Epithelial cell of prostate (primary cell): ENCODE measurements at regions not wholly inside any gene's neighbourhood (a gene's known extent, or its start where the extent isn't known, plus 50 kb on each side); places are given as distances from the start of the nearest gene placed in this dataset.

ENCODE experiments used
- DNase-seq: peaks from one replicate; pipeline ENCODE4 v3.0.0-alpha.2; 2011; ENCODE audit warnings: low read depth, low spot score
- H3K27ac ChIP-seq: fragments of 450-650 bp; 2 replicates; pipeline ENCODE4 v1.5.1; 2017; ENCODE audit warnings: mild to moderate bottlenecking

DNA sequence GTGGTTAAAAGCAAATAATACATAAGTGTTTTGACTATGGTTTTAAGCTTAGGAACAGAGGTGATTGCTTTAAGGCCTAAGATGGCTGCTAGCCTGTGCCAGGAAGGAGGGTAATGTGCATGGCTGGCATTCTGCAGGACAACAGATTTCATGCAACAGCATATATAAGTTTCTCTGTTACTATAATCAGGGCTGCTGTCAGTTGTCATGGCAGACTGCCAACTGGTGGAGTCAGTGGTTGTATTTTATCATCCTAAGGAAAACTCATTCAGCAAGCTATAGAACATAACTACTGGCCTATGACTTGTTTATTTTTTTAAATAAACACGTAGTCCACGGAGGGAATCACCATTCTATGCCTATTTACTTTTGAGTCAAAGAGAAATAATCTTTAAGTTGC lies 77.7 kb upstream of the DCAF8L1 start:
- H3K27ac ChIP-seq, result no peak overlapping the region
- DNase-seq, result no peak

DNA sequence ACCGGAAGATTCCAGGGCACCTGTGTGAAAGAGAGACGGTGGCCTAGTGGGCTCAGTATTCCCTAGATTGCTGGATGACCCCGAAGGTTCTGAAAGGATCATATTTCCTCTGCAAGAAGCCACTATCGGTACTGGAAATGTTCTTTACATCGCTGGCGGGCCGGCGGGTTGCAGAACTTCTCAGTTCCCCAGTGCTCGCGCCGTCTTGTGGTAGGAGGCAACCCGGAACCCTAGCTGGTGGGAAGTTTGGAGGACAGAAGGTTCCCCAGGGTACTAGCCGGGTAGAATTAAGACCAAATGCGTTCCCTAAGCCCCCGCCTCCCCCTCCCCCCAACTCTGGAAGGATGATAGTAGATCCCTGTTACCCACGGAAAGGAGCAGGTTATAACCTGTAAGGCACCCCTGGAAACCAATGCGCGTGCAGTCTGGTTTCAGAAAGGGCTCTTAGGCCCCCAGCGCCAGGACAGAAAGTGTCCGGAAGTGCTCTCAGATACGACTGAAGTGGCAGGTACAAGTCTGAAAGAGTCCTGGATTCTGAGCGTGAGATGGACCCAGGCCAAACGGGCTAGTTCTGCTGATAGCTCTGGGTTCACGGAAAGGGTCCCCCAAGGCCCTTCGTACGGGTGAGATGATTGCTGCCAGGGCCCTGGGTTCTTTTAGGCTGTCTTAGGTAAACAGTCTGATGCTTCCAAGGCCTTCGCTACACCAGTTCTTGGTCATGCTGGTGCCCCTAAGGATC lies 61.7 kb upstream of the DCAF8L1 start:
- no peak for DNase-seq
- no peak overlapping the region for H3K27ac ChIP-seq

DNA sequence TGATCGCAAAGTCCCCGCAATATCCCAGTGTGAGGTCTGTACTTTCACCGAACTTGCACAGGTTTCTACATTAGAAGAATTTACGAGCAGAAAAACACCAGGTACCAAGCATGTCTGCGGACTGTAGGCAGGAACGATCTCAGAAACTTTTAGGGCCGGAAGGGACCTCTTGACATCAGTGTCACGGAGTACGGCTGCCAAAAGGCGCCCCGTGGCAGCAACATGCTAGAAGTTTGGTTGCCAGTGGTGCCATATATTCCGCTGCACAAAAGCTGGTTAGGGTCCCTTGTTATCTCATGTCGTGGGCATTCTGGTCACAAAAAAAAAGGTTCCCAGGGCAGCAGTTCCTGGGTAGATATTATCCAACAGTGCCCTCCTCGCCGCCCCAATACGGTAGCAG lies 61.0 kb upstream of the DCAF8L1 start:
- H3K27ac ChIP-seq, result no peak overlapping the region
- no peak for DNase-seq

DNA sequence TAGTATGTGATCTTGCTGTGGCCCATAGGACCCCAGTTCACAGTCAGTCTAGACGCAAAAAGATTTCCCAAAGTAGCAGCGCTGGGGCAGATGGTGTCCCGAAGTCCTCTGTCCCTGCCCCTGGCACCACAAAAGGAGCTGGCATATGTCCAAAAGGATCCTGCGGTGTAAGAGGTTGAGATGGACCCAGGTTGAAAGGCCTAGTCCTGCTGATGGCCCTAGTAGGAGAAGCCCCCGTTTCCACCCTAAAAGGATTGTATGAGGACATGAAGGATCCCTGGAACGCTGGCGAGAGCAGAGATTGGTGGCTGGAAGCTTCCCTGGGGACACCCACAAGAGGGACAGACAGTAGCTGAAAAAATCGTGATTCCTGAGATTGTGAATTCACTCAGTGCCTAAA lies 58.0 kb upstream of the DCAF8L1 start:
- no peak overlapping the region for H3K27ac ChIP-seq
- DNase-seq, result no peak
